ENCODE measurements at regions not wholly inside any gene's neighbourhood (a gene's known extent, or its start where the extent isn't known, plus 50 kb on each side); places are given as distances from the start of the nearest gene placed in this dataset.

DNA sequence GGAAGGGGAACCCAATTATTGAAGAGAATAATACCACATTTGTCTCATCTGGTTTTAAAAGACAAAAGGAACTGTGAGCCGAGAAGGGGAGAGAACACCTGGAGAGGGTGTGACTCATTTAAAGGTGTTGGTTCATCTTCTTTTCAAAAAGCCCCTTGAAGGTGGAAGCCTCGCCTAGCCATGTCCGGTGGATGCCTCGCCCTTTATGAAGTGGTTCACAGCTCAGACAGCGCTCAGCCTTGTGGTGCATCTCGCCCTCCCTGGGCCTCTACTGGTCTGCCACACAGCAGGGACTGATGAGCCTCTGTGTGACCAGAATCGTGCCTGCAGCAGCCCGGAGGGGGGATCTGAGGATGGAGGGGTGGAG lies 290.0 kb upstream of the CXCR4 start:
- ChIA-PET CTCF (no interaction called here), POLR2A (no interaction called here)
- DNase-seq (ENCODE audit: extremely low spot score) = no peak
- no peak for TF ChIP-seq FOXM1 (IDR thresholded peaks at IDR 0.05; ENCODE audit: borderline replicate concordance)
- TF ChIP-seq ZNF384 (IDR thresholded peaks at IDR 0.05) = no peak
- TF ChIP-seq BHLHE40 (IDR thresholded peaks at IDR 0.05; ENCODE audit: borderline replicate concordance) = no peak
- no peak for TF ChIP-seq SP1 (IDR thresholded peaks at IDR 0.05)
- TF ChIP-seq FOXA1 (IDR thresholded peaks at IDR 0.05) = no peak
- TF ChIP-seq L3MBTL2 (conservative IDR thresholded peaks at IDR 0.05) = no peak
- TF ChIP-seq ARNT (IDR thresholded peaks at IDR 0.05) = no peak
- TF ChIP-seq SUZ12 (IDR thresholded peaks at IDR 0.05) = no peak
- TF ChIP-seq NFRKB (IDR thresholded peaks at IDR 0.05) = no peak
- no peak for TF ChIP-seq ELF4 (IDR thresholded peaks at IDR 0.05)
- no peak for TF ChIP-seq HDGF (IDR thresholded peaks at IDR 0.05; ENCODE audit: borderline replicate concordance)
- TF ChIP-seq LEF1 (IDR thresholded peaks at IDR 0.05; ENCODE audit: borderline replicate concordance) = no peak
- no peak for TF ChIP-seq PKNOX1 (IDR thresholded peaks at IDR 0.05)
- TF ChIP-seq CTBP1 (IDR thresholded peaks at IDR 0.05; ENCODE audit: borderline replicate concordance) = no peak
- no peak for TF ChIP-seq FOXK2 (IDR thresholded peaks at IDR 0.05)

- DNase-seq (ENCODE audit: extremely low spot score) = no peak
- TF ChIP-seq BHLHE40 (IDR thresholded peaks at IDR 0.05; ENCODE audit: borderline replicate concordance) (no peak), FOXA1 (IDR thresholded peaks at IDR 0.05) (no peak), L3MBTL2 (conservative IDR thresholded peaks at IDR 0.05) (no peak), FOXK2 (IDR thresholded peaks at IDR 0.05) (no peak), TARDBP (IDR thresholded peaks at IDR 0.05) (no peak), SUZ12 (IDR thresholded peaks at IDR 0.05) (no peak), CTBP1 (IDR thresholded peaks at IDR 0.05; ENCODE audit: borderline replicate concordance) (no peak), FOXM1 (IDR thresholded peaks at IDR 0.05; ENCODE audit: borderline replicate concordance) (no peak), HDGF (IDR thresholded peaks at IDR 0.05; ENCODE audit: borderline replicate concordance) (no peak), PKNOX1 (IDR thresholded peaks at IDR 0.05) (no peak), NFRKB (IDR thresholded peaks at IDR 0.05) (no peak), ZNF384 (IDR thresholded peaks at IDR 0.05) (no peak), ARNT (IDR thresholded peaks at IDR 0.05) (no peak), SP1 (IDR thresholded peaks at IDR 0.05) (no peak), LEF1 (IDR thresholded peaks at IDR 0.05; ENCODE audit: borderline replicate concordance) (no peak)
- CTCF ChIA-PET = no interaction called here
- POLR2A ChIA-PET = no interaction called here
Observed at GRCh38 chr2:136407117-136407951, 289.4 kb upstream of the CXCR4 start.

DNA sequence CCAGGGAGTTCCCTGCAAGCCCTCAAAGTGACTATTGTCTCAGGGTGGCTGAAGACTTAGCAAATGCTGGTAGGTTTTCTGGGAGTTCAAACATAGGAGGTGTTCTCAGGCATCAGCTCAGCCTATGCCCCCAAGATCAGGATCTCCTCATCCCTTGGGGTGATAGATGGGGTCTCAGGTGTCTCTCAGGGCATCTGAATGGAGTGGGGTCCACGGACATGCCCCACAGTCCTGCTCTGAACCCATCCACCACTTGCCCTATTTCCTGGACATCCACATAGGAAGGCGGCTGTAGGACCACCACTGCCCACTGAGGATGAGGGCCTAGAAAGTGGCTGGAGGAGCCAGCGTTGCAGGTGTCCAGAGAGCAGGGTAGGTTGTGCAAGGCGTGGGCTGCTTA lies 287.0 kb upstream of the CXCR4 start:
- TF ChIP-seq L3MBTL2 (conservative IDR thresholded peaks at IDR 0.05) = no peak
- no peak for TF ChIP-seq BHLHE40 (IDR thresholded peaks at IDR 0.05; ENCODE audit: borderline replicate concordance)
- no peak for TF ChIP-seq HDGF (IDR thresholded peaks at IDR 0.05; ENCODE audit: borderline replicate concordance)
- no peak for TF ChIP-seq CTBP1 (IDR thresholded peaks at IDR 0.05; ENCODE audit: borderline replicate concordance)
- TF ChIP-seq ZNF384 (IDR thresholded peaks at IDR 0.05) = no peak
- TF ChIP-seq FOXA1 (IDR thresholded peaks at IDR 0.05) = no peak
- no peak for TF ChIP-seq FOXM1 (IDR thresholded peaks at IDR 0.05; ENCODE audit: borderline replicate concordance)
- no peak for TF ChIP-seq TARDBP (IDR thresholded peaks at IDR 0.05)
- TF ChIP-seq FOXK2 (IDR thresholded peaks at IDR 0.05) = no peak
- no peak for TF ChIP-seq SP1 (IDR thresholded peaks at IDR 0.05)
- no peak for TF ChIP-seq NFRKB (IDR thresholded peaks at IDR 0.05)
- no peak for TF ChIP-seq ARNT (IDR thresholded peaks at IDR 0.05)
- ChIA-PET CTCF (no interaction called here), POLR2A (no interaction called here)
- DNase-seq (ENCODE audit: extremely low spot score) = no peak

DNA sequence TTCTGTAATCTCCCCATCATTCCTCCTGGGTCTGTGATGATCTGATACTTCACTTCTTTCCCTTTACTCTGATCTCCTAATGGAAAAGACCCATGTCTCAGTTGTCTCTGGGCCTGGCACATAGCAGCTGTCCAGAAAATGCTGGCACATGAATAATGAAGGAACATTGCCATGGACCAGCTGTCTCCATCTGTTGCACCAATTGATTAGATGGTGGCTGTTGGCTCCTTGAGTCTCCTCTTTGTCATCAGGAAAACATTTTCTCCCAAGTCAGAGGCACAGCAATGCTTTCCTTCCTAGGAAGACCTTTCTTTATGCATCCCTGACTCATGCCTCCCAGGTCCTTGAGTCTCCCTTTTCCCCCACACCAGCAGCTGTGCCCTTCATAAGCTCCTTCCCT lies 286.2 kb upstream of the CXCR4 start:
- TF ChIP-seq SUZ12 (IDR thresholded peaks at IDR 0.05) (no peak), PKNOX1 (IDR thresholded peaks at IDR 0.05) (no peak), ARNT (IDR thresholded peaks at IDR 0.05) (no peak), CTBP1 (IDR thresholded peaks at IDR 0.05; ENCODE audit: borderline replicate concordance) (no peak), FOXA1 (IDR thresholded peaks at IDR 0.05) (no peak), FOXM1 (IDR thresholded peaks at IDR 0.05; ENCODE audit: borderline replicate concordance) (no peak), TARDBP (IDR thresholded peaks at IDR 0.05) (no peak), ELF4 (IDR thresholded peaks at IDR 0.05) (no peak), LEF1 (IDR thresholded peaks at IDR 0.05; ENCODE audit: borderline replicate concordance) (no peak)
- no peak for DNase-seq (ENCODE audit: extremely low spot score)
- CTCF ChIA-PET = no interaction called here
- POLR2A ChIA-PET = no interaction called here

DNA sequence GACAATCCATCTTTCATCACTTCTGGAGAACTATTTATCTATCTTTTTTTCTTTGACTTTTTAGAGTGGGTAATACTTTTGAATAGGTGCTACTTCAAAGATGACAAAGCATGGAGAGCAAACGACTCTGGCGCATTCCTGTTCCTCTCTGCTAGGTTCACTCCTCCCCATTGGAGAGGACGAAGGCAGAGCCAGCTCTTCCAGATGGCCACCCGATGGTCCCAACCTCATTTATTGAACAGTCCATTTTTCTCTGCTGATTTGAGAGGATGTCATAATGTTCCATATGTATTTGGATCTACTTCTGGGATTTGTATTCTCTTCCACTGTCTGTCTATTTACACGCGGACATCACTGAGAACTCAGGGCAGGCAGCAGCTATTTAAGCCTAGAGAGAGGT lies 284.3 kb upstream of the CXCR4 start:
- no peak for DNase-seq (ENCODE audit: extremely low spot score)
- ChIA-PET CTCF (no interaction called here), POLR2A (no interaction called here)
- no peak for TF ChIP-seq ELF4 (IDR thresholded peaks at IDR 0.05)
- no peak for TF ChIP-seq FOXK2 (IDR thresholded peaks at IDR 0.05)
- TF ChIP-seq CTBP1 (IDR thresholded peaks at IDR 0.05; ENCODE audit: borderline replicate concordance) = no peak
- no peak for TF ChIP-seq ZNF384 (IDR thresholded peaks at IDR 0.05)

DNA sequence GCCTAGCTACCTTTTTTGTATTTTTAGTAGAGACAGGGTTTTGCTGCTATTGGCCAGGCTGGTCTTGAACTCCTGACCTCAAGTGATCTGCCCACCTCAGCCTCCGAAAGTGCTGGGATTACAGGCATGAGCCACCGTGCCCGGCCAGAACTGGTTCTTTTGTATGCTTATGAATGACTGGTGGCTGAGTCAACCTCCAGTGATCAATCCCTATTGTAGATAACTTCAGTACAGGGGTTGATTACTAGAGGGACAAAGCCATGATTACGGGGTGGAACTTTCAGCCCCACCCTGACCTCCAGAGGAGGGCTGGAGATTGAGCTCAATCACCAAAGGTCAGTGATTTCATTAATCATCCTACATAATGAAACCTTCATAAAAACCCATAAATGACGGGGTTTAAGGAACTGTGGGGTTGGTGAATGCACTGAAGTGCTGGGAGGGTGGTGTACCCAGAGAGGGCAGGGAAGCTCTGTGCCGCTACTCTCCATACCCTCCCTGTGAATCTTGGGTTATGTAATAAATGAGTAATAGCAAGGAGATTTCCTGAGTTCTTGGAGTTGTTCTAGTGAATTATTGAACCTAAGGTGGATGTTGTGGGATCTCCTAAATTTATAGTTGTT lies 281.8 kb upstream of the CXCR4 start:
- TF ChIP-seq FOXK2 (IDR thresholded peaks at IDR 0.05) = no peak
- TF ChIP-seq BHLHE40 (IDR thresholded peaks at IDR 0.05; ENCODE audit: borderline replicate concordance) = no peak
- TF ChIP-seq CTBP1 (IDR thresholded peaks at IDR 0.05; ENCODE audit: borderline replicate concordance) = no peak
- no peak for TF ChIP-seq HDGF (IDR thresholded peaks at IDR 0.05; ENCODE audit: borderline replicate concordance)
- no peak for TF ChIP-seq ELF4 (IDR thresholded peaks at IDR 0.05)
- no peak for TF ChIP-seq ZNF384 (IDR thresholded peaks at IDR 0.05)
- POLR2A ChIA-PET = no interaction called here
- no peak for DNase-seq (ENCODE audit: extremely low spot score)
- CTCF ChIA-PET = no interaction called here

Measured in HEK293T (cell line).